ENCODE measurements at regions not wholly inside any gene's neighbourhood (a gene's known extent, or its start where the extent isn't known, plus 50 kb on each side); places are given as distances from the start of the nearest gene placed in this dataset.

GRCh38 chr3:152094406-152094805 is 174.3 kb upstream of the MBNL1 start:
- no peak overlapping the region for H3K4me3 ChIP-seq (ENCODE audit: severe bottlenecking)
- TF ChIP-seq CTCF (IDR thresholded peaks at IDR 0.05; ENCODE audit: poor library complexity, severe bottlenecking) = no peak
- peaks cover 7% of the 10 kb centered on the region for H3K4me1 ChIP-seq (ENCODE audit: insufficient read depth, poor library complexity, severe bottlenecking)
- H3K27me3 ChIP-seq (ENCODE audit: insufficient read depth, poor library complexity, severe bottlenecking) = no peaks in the 10 kb centered on the region
- peaks cover 7% of the 10 kb centered on the region for H3K9me3 ChIP-seq (ENCODE audit: severe bottlenecking)
- DNase-seq (ENCODE audit: low spot score) (no peak), ATAC-seq (ENCODE audit: low read depth) (no peak)
- no peak overlapping the region for H3K27ac ChIP-seq (ENCODE audit: poor library complexity, severe bottlenecking)
- 0 out of 2 replicates have a peak, but pooled peaks cover 3% of the 10 kb centered on the region for H3K36me3 ChIP-seq (ENCODE audit: low read depth)

- TF ChIP-seq CTCF (IDR thresholded peaks at IDR 0.05; ENCODE audit: poor library complexity, severe bottlenecking) = no peak
- no peak for ATAC-seq (ENCODE audit: low read depth)
Observed at GRCh38 chr3:152095472-152095871, 173.3 kb upstream of the MBNL1 start.

GRCh38 chr3:152096280-152096906 is 172.3 kb upstream of the MBNL1 start:
- ATAC-seq (ENCODE audit: low read depth) (no peak), DNase-seq (ENCODE audit: low spot score) (no peak)
- Histone ChIP-seq H3K4me1 (ENCODE audit: insufficient read depth, poor library complexity, severe bottlenecking) (peaks cover 7% of the 10 kb centered on the region), H3K27ac (ENCODE audit: poor library complexity, severe bottlenecking) (no peak overlapping the region), H3K27me3 (ENCODE audit: insufficient read depth, poor library complexity, severe bottlenecking) (no peaks in the 10 kb centered on the region), H3K4me3 (ENCODE audit: severe bottlenecking) (no peak overlapping the region), H3K36me3 (ENCODE audit: low read depth) (0 out of 2 replicates have a peak, but pooled peaks cover 3% of the 10 kb centered on the region), H3K9me3 (ENCODE audit: severe bottlenecking) (peaks cover 7% of the 10 kb centered on the region)
- TF ChIP-seq CTCF (IDR thresholded peaks at IDR 0.05; ENCODE audit: poor library complexity, severe bottlenecking) = no peak

More at GRCh38 chr3:152095472-152095871, 173.3 kb upstream of the MBNL1 start:
- Histone ChIP-seq H3K4me1 (ENCODE audit: insufficient read depth, poor library complexity, severe bottlenecking) (peaks cover 7% of the 10 kb centered on the region), H3K36me3 (ENCODE audit: low read depth) (0 out of 2 replicates have a peak, but pooled peaks cover 3% of the 10 kb centered on the region), H3K27ac (ENCODE audit: poor library complexity, severe bottlenecking) (no peak overlapping the region), H3K27me3 (ENCODE audit: insufficient read depth, poor library complexity, severe bottlenecking) (no peaks in the 10 kb centered on the region), H3K4me3 (ENCODE audit: severe bottlenecking) (no peak overlapping the region), H3K9me3 (ENCODE audit: severe bottlenecking) (peaks cover 7% of the 10 kb centered on the region)
- DNase-seq (ENCODE audit: low spot score) = no peak

GRCh38 chr3:152097120-152097519 is 171.6 kb upstream of the MBNL1 start:
- Histone ChIP-seq H3K9me3 (ENCODE audit: severe bottlenecking) (peaks cover 7% of the 10 kb centered on the region), H3K4me3 (ENCODE audit: severe bottlenecking) (no peak overlapping the region), H3K27me3 (ENCODE audit: insufficient read depth, poor library complexity, severe bottlenecking) (no peaks in the 10 kb centered on the region), H3K27ac (ENCODE audit: poor library complexity, severe bottlenecking) (no peak overlapping the region), H3K4me1 (ENCODE audit: insufficient read depth, poor library complexity, severe bottlenecking) (peaks cover 12% of the 10 kb centered on the region), H3K36me3 (ENCODE audit: low read depth) (0 out of 2 replicates have a peak, but pooled peaks cover 3% of the 10 kb centered on the region)
- ATAC-seq (ENCODE audit: low read depth) = peak; percentile 36; the same call in 1 of the 3 replicates
- no peak for DNase-seq (ENCODE audit: low spot score)
- no peak for TF ChIP-seq CTCF (IDR thresholded peaks at IDR 0.05; ENCODE audit: poor library complexity, severe bottlenecking)

GRCh38 chr3:152097770-152098169 is 171.0 kb upstream of the MBNL1 start:
- Histone ChIP-seq H3K27ac (ENCODE audit: poor library complexity, severe bottlenecking) (no peak overlapping the region), H3K36me3 (ENCODE audit: low read depth) (0 out of 2 replicates have a peak, but pooled peaks cover 3% of the 10 kb centered on the region), H3K27me3 (ENCODE audit: insufficient read depth, poor library complexity, severe bottlenecking) (no peaks in the 10 kb centered on the region), H3K4me1 (ENCODE audit: insufficient read depth, poor library complexity, severe bottlenecking) (peaks cover 12% of the 10 kb centered on the region), H3K4me3 (ENCODE audit: severe bottlenecking) (no peak overlapping the region), H3K9me3 (ENCODE audit: severe bottlenecking) (peaks cover 7% of the 10 kb centered on the region)
- DNase-seq (ENCODE audit: low spot score) = no peak
- no peak for ATAC-seq (ENCODE audit: low read depth)
- no peak for TF ChIP-seq CTCF (IDR thresholded peaks at IDR 0.05; ENCODE audit: poor library complexity, severe bottlenecking)

All from RWPE2 (cell line).